Neuronal stem cell (in vitro differentiated cells): ENCODE measurements at regions not wholly inside any gene's neighbourhood (a gene's known extent, or its start where the extent isn't known, plus 50 kb on each side); places are given as distances from the start of the nearest gene placed in this dataset.

Experiments used
- DNase-seq: peaks from one replicate; pipeline ENCODE4 v3.0.0-alpha.2; 2013; ENCODE audit warnings: low spot score
- H2AFZ ChIP-seq: one replicate; pipeline ENCODE4 v1.6.1; 2013; ENCODE audit warnings: mild to moderate bottlenecking, low read length, inconsistent platforms
- H2AK5ac ChIP-seq: 2 replicates; pipeline ENCODE4 v1.6.1; 2013; ENCODE audit warnings: low read depth, mild to moderate bottlenecking, inconsistent platforms, low read length, moderate library complexity, mixed read lengths
- H2BK120ac ChIP-seq: 2 replicates; pipeline ENCODE4 v1.6.1; 2013; ENCODE audit warnings: low read depth, mild to moderate bottlenecking, inconsistent platforms, low read length, moderate library complexity, mixed read lengths
- H2BK12ac ChIP-seq: one replicate; pipeline ENCODE4 v1.6.1; 2013; ENCODE audit warnings: low read length, inconsistent platforms
- H2BK15ac ChIP-seq: 2 replicates; pipeline ENCODE4 v1.6.1; 2013; ENCODE audit warnings: mild to moderate bottlenecking, low read length, inconsistent platforms, mixed read lengths
- H2BK5ac ChIP-seq: one replicate; pipeline ENCODE4 v1.6.1; 2013; ENCODE audit warnings: inconsistent platforms, mild to moderate bottlenecking, low read length, moderate library complexity
- H3K14ac ChIP-seq: one replicate; pipeline ENCODE4 v1.6.1; 2013; ENCODE audit warnings: low read length, inconsistent platforms
- H3K18ac ChIP-seq: 2 replicates; pipeline ENCODE4 v1.6.1; 2013; ENCODE audit warnings: low read length, inconsistent platforms
- H3K23ac ChIP-seq: 2 replicates; pipeline ENCODE4 v1.6.1; 2013; ENCODE audit warnings: low read depth, mild to moderate bottlenecking, mixed read lengths, low read length, inconsistent platforms; ENCODE audit not compliant: poor library complexity
- H3K27ac ChIP-seq: replicated peaks from 3 replicates; pipeline ENCODE4 v1.5.1; 2013; ENCODE audit warnings: low read length, inconsistent platforms
- H3K27me3 ChIP-seq, 3 experiments: 2 replicates each; pipeline ENCODE4 v1.6.1; 2013; ENCODE audit warnings: low read length in 3 of 3, mild to moderate bottlenecking in 2 of 3, inconsistent platforms in 1 of 3, low read depth in 1 of 3, mixed read lengths in 1 of 3, moderate library complexity in 1 of 3; ENCODE audit not compliant: control insufficient read depth in 3 of 3, insufficient read depth in 3 of 3
- H3K36me3 ChIP-seq, 2 donors: replicated peaks in 1 of 2; 2 replicates each; pipeline ENCODE4 v1.6.1; 2013; ENCODE audit warnings: low read length in 2 of 2; ENCODE audit not compliant: control insufficient read depth in 2 of 2, insufficient read depth in 2 of 2
- H3K4ac ChIP-seq: 2 replicates; pipeline ENCODE4 v1.6.1; 2013; ENCODE audit warnings: inconsistent platforms, mild to moderate bottlenecking, low read length, moderate library complexity
- H3K4me1 ChIP-seq, 2 donors: 1 replicate in 1 of 2; 2 replicates in 1 of 2; pipeline ENCODE4 v1.6.1; 2013; ENCODE audit warnings: low read length in 2 of 2, low read depth in 1 of 2; ENCODE audit not compliant: control insufficient read depth in 2 of 2, insufficient read depth in 1 of 2
- H3K4me2 ChIP-seq: one replicate; pipeline ENCODE4 v1.6.1; 2013; ENCODE audit warnings: mild to moderate bottlenecking, low read length, inconsistent platforms; ENCODE audit not compliant: insufficient read depth, poor library complexity, severe bottlenecking
- H3K4me3 ChIP-seq, 2 donors: 2 replicates each; pipeline ENCODE4 v1.5.1; 2013; ENCODE audit warnings: low read length in 2 of 2, mild to moderate bottlenecking in 2 of 2, inconsistent platforms in 1 of 2, moderate library complexity in 1 of 2
- H3K79me1 ChIP-seq: one replicate; pipeline ENCODE4 v1.6.1; 2013; ENCODE audit warnings: low read depth, mild to moderate bottlenecking, inconsistent platforms, low read length, moderate library complexity
- H3K9ac ChIP-seq: one replicate; pipeline ENCODE4 v1.6.1; 2013; ENCODE audit warnings: mild to moderate bottlenecking, low read depth, low read length, inconsistent platforms; ENCODE audit not compliant: poor library complexity
- H3K9me3 ChIP-seq, 2 donors: replicated peaks in 1 of 2; 2 replicates each; pipeline versions ENCODE3 to v1.6.1; 2013; ENCODE audit warnings: low read length in 2 of 2, mild to moderate bottlenecking in 2 of 2, inconsistent platforms in 1 of 2, low read depth in 1 of 2, mixed read lengths in 1 of 2, moderate library complexity in 1 of 2; ENCODE audit not compliant: control insufficient read depth in 2 of 2, insufficient read depth in 1 of 2
- H4K8ac ChIP-seq: one replicate; pipeline ENCODE4 v1.6.1; 2013; ENCODE audit warnings: low read depth, mild to moderate bottlenecking, inconsistent platforms, low read length, moderate library complexity
- H4K91ac ChIP-seq: one replicate; pipeline ENCODE4 v1.6.1; 2013; ENCODE audit warnings: low read length, low read depth, mild to moderate bottlenecking, inconsistent platforms; ENCODE audit not compliant: poor library complexity
- WGBS, 2 donors: extraction: QIAGEN DNeasy Blood & Tissue Kit; methylation state at CpG; one replicate each; pipeline ENCODE4 v1.1.7; 2013; ENCODE audit warnings: missing lambda C conversion rate in 2 of 2, mixed read lengths in 1 of 2; ENCODE audit not compliant: insufficient read length in 2 of 2, insufficient replicate concordance in 1 of 2; ENCODE audit errors: extremely low coverage in 2 of 2; 5-methylcytosine and 5-hydroxymethylcytosine counted together

DNA sequence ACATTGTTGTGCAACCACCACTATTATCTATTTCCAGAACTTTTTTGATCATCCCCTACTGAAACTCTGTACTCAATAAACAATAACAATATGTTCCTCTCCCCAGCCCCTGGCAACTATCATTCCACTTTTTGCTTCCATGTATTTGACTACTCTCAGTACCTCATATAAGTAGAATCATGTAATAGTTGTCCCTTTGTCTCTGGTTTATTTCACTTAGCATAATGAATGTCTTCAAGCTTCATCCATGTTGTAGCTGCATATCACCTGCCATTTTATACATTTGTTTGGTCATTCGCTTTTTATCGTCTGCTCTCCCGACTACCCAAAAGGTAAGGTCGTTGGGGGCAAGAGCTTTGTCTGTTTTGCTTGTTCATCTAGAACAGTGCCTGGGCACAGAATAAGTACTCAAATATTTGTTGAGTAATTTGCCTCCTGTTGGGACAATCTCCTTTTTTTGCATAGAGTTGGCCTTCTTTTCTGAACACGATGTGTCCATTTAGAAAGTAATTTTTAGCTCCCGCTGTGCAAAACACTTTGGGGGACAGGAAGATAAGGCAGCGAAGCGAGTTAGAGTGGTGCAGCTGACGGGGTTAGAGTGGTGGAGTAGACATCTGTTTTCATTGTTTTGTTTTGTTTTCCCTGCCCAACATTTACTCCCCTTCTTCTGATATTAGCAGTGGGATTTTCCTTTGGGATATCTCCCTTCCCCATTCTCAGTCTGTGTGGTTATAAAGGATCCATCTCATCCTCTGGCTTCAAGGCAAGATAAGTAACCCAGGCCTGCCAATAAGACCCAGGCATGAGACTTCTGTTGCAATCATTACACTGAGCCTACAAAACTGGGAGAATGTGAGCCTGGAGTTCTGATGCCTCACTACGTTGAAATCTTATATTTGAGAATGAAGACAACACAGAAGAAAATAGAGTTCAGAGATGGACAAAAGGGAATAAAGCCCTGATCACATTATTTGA is 83.4 kb upstream of the RNU6-1 start:
- Histone ChIP-seq H3K4ac (no peak overlapping the region), H3K9me3 (peaks cover 0 to 6% of the 10 kb centered on the region in 2 donors), H2AFZ (no peak overlapping the region), H3K18ac (no peak overlapping the region), H3K4me2 (no peak overlapping the region), H2BK15ac (no peak overlapping the region), H2BK5ac (no peak overlapping the region), H2AK5ac (no peak overlapping the region), H3K36me3 (no peaks in the 10 kb centered on the region), H3K79me1 (no peaks in the 10 kb centered on the region), H4K8ac (no peak overlapping the region), H3K27me3 (no peaks in the 10 kb centered on the region), H3K23ac (no peak overlapping the region), H3K4me3 (no peak overlapping the region), H3K9ac (no peak overlapping the region), H3K4me1 (peaks cover 7 to 8% of the 10 kb centered on the region in 2 donors), H4K91ac (no peak overlapping the region), H2BK12ac (no peak overlapping the region), H3K14ac (no peak overlapping the region), H3K27ac (no peak overlapping the region), H2BK120ac (no peak overlapping the region)
- DNase-seq: no peak
- no CpG with 5 or more reads among the region's 10 CpGs for WGBS, 2 donors

DNA sequence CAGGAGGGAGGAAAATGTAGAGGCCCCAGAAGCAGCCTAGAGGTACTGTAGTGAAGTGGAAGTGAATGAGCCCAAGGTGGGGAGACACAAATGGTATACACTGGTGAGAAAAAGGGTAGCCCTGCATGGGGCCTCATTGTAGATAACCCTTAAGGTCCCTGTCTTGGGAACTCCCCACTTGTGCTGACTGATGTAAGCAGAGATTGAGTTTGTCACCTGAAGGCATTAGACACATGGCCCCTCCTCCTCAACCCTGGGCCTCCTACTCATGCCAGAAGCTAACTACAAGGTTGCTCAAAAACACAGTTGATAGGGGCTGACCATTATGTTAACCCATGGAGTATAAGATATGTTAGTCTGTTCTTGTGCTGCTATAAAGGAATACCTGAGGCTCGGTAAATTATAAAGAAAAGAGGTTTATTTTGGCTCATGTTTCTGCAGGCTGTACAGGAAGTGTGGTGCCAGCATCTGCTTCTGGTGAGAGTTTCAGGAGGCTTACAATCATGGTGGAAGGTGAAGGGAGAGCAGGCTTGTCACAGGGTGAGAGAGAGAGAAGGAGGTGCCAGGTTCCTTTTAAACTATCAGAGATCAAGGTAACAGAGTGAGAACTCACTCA is 84.6 kb upstream of the RNU6-1 start:
- no peak overlapping the region for H3K23ac ChIP-seq
- WGBS, 2 donors: no CpG with 5 or more reads among the region's 1 CpG
- H2AK5ac ChIP-seq: no peak overlapping the region
- no peak overlapping the region for H2BK120ac ChIP-seq
- H3K36me3 ChIP-seq: no peaks in the 10 kb centered on the region
- no peak for DNase-seq
- no peaks in the 10 kb centered on the region for H3K79me1 ChIP-seq
- H2AFZ ChIP-seq: no peak overlapping the region
- no peak overlapping the region for H3K14ac ChIP-seq
- H4K91ac ChIP-seq: no peak overlapping the region
- H3K4me2 ChIP-seq: no peak overlapping the region
- no peak overlapping the region for H3K18ac ChIP-seq
- no peaks in the 10 kb centered on the region for H3K27me3 ChIP-seq
- no peak overlapping the region for H2BK12ac ChIP-seq
- no peak overlapping the region for H3K27ac ChIP-seq
- H3K4me1 ChIP-seq: peaks cover 0 to 3% of the 10 kb centered on the region in 2 donors
- H3K9ac ChIP-seq: no peak overlapping the region
- no peak overlapping the region for H4K8ac ChIP-seq
- peaks cover 0 to 6% of the 10 kb centered on the region in 2 donors for H3K9me3 ChIP-seq
- no peak overlapping the region for H3K4me3 ChIP-seq
- H2BK5ac ChIP-seq: no peak overlapping the region
- H3K4ac ChIP-seq: no peak overlapping the region
- no peak overlapping the region for H2BK15ac ChIP-seq

DNA sequence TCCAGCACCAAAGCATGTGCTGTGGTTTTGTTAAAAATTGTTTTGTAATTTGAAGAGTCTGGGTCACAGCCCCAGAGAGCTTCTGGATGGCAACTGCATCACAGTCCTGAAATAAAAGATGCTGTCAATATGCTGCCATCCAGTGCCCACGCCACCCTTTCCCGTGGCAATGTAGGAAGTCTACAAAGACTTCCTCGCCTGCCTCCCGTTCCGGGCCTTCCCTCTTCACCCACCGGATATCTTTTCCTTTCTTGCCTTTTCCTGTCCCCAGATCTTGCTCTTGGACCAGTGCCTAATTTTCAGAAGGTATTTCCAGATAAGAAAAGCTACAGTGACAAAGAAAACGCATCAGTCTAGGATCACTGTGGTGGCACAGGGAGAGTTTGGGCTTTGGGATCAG is 85.3 kb upstream of the RNU6-1 start:
- Histone ChIP-seq H3K9ac (no peak overlapping the region), H2BK15ac (no peak overlapping the region), H3K36me3 (no peaks in the 10 kb centered on the region), H2BK12ac (no peak overlapping the region), H2BK5ac (no peak overlapping the region), H3K4me3 (no peak overlapping the region), H3K27me3 (no peaks in the 10 kb centered on the region), H3K9me3 (peaks cover 0 to 6% of the 10 kb centered on the region in 2 donors), H4K91ac (no peak overlapping the region), H3K4me1 (peaks cover 0 to 3% of the 10 kb centered on the region in 2 donors), H3K4me2 (no peak overlapping the region), H3K23ac (no peak overlapping the region), H3K18ac (no peak overlapping the region), H2AK5ac (no peak overlapping the region), H3K79me1 (no peaks in the 10 kb centered on the region), H3K4ac (no peak overlapping the region), H2AFZ (no peak overlapping the region), H3K14ac (no peak overlapping the region), H2BK120ac (no peak overlapping the region), H3K27ac (no peak overlapping the region), H4K8ac (no peak overlapping the region)
- no CpG with 5 or more reads among the region's 7 CpGs for WGBS, 2 donors
- DNase-seq: no peak

DNA sequence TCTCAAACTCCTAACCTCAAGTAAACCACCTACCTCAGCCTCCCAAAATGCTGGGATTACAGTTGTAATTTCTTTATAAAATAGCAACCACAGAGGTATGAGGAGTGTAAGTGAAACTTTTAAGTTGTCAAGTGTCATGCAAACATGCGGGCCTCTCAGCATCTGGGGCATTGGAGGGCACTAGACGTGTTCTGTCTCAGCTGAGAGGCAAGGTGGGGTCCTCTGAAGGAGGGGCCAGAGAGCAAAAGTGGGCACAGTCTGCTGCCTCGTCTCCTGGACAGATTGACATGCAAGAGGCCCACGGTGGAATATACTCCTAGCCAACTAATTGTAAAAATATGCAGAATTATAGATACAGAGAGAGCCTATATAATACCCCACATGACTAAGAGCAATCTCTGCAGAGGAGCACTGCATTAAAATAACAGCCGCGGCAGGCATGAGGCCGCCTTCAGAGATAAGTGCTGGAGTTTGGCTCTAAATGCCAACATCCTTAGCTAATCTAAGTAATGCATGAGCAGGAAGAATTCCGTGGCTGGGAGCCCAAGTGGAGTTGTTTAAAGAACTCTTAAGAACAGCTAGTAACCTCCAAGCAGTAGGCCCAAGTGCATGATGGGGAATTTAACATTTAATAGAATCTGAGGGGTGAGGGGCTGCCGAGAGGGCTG is 87.8 kb upstream of the RNU6-1 start:
- Histone ChIP-seq H3K9ac (no peak overlapping the region), H3K4me2 (no peak overlapping the region), H3K27me3 (no peaks in the 10 kb centered on the region), H3K14ac (no peak overlapping the region), H2BK12ac (no peak overlapping the region), H4K8ac (no peak overlapping the region), H2BK5ac (no peak overlapping the region), H3K23ac (no peak overlapping the region), H3K4me1 (peaks cover 0 to 3% of the 10 kb centered on the region in 2 donors), H3K27ac (no peak overlapping the region), H2AFZ (peak overlapping the region; percentile 64), H2AK5ac (no peak overlapping the region), H3K4me3 (no peak overlapping the region), H3K9me3 (peaks cover 0 to 6% of the 10 kb centered on the region in 2 donors), H3K18ac (no peak overlapping the region), H3K4ac (no peak overlapping the region), H2BK120ac (no peak overlapping the region), H3K36me3 (no peaks in the 10 kb centered on the region), H3K79me1 (no peaks in the 10 kb centered on the region), H4K91ac (no peak overlapping the region), H2BK15ac (no peak overlapping the region)
- DNase-seq: no peak
- WGBS, 2 donors: no CpG with 5 or more reads among the region's 9 CpGs
